22Rv1 (cell line): ENCODE measurements at regions not wholly inside any gene's neighbourhood (a gene's known extent, or its start where the extent isn't known, plus 50 kb on each side); places are given as distances from the start of the nearest gene placed in this dataset.
"Not testable (repeated sequence)": the region's sequence is repeated elsewhere in the genome, so short reads cannot be mapped to it uniquely, and the experiment has no call there.

Experiments used
- CTCF ChIP-seq: fragments of 450-650 bp; IDR thresholded peaks from 2 replicates; pipeline ENCODE4 v1.5.1; 2017; ENCODE audit warnings: mild to moderate bottlenecking
- ZFX ChIP-seq: fragments of 450-650 bp; IDR thresholded peaks from 2 replicates; pipeline ENCODE4 v1.6.1; 2017; ENCODE audit warnings: antibody characterized with exemption, borderline replicate concordance

DNA sequence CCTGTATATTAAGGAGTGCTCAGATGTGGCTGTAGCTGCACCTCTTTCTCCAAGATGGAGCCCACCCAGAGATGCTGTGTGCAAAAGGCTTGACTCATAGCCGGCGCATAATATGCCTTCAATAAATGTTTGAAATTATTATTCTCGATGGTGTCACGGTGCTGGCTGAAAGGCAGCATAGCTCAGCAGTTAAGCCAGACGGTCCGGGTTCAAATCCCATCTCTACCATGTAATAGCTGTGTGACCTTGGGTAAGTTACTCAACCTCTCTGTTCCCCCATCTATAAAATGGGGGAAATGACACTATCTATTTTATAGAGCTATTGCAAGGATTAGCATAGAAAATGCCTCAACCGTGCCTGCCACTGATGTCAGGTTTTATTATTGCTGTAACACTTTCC, 164.2 kb downstream of the GOSR1 start:
- not testable (repeated sequence) for TF ChIP-seq CTCF, ZFX
